SK-N-SH treated with all-trans-retinoic acid at 6 μM for 48 hours (cell line): ENCODE measurements at regions not wholly inside any gene's neighbourhood (a gene's known extent, or its start where the extent isn't known, plus 50 kb on each side); places are given as distances from the start of the nearest gene placed in this dataset.

ENCODE experiments used
- ARNTL ChIP-seq: fragments of 450-650 bp; formaldehyde crosslinking; IDR thresholded peaks from 2 replicates; pipeline ENCODE4 v1.5.0; 2020; ENCODE audit warnings: low read depth, mild to moderate bottlenecking, moderate library complexity, borderline replicate concordance
- GLIS3 ChIP-seq: fragments of 250-450 bp; sonication (Bioruptor Pico); IDR thresholded peaks from 2 replicates; pipeline ENCODE4 v1.5.0; 2020; ENCODE audit warnings: mild to moderate bottlenecking, moderate library complexity
- ISL1 ChIP-seq: fragments of 250-450 bp; sonication (Bioruptor Pico); IDR thresholded peaks from 2 replicates; pipeline ENCODE4 v2.1.2; 2022; ENCODE audit warnings: mild to moderate bottlenecking, moderate library complexity
- PATZ1 ChIP-seq: fragments of 250-450 bp; sonication (Bioruptor Pico); IDR thresholded peaks from 2 replicates; pipeline ENCODE4 v1.8.0; 2020; ENCODE audit warnings: mild to moderate bottlenecking, moderate library complexity, borderline replicate concordance
- PPARA ChIP-seq: fragments of 250-450 bp; sonication (Bioruptor Pico); IDR thresholded peaks from 2 replicates; pipeline ENCODE4 v1.5.0; 2020; ENCODE audit warnings: mild to moderate bottlenecking, borderline replicate concordance
- TCF4 ChIP-seq: fragments of 250-450 bp; sonication (Bioruptor Pico); IDR thresholded peaks from 2 replicates; pipeline ENCODE4 v1.8.0; 2021; ENCODE audit warnings: mild to moderate bottlenecking, moderate library complexity, borderline replicate concordance
- TSHZ2 ChIP-seq: fragments of 250-450 bp; sonication (Bioruptor Pico); IDR thresholded peaks from 2 replicates; pipeline ENCODE4 v1.5.0; 2020; ENCODE audit warnings: mild to moderate bottlenecking, moderate library complexity
- ZFP3 ChIP-seq: fragments of 250-450 bp; sonication (Bioruptor Pico); IDR thresholded peaks from 2 replicates; pipeline ENCODE4 v1.5.0; 2020; ENCODE audit warnings: mild to moderate bottlenecking, moderate library complexity
- ZFP30 ChIP-seq: fragments of 450-650 bp; formaldehyde crosslinking; IDR thresholded peaks from 2 replicates; pipeline ENCODE4 v1.5.0; 2022; ENCODE audit warnings: mild to moderate bottlenecking, moderate library complexity
- ZNF8 ChIP-seq: fragments of 450-650 bp; formaldehyde crosslinking; IDR thresholded peaks from 2 replicates; pipeline ENCODE4 v1.5.0; 2020; ENCODE audit warnings: mild to moderate bottlenecking, moderate library complexity
- TF ChIP-seq, protein P1 (sequence below): fragments of 250-450 bp; sonication (Bioruptor Pico); IDR thresholded peaks from 2 replicates; pipeline ENCODE4 v1.8.0; 2021; ENCODE audit warnings: low read depth, mild to moderate bottlenecking, moderate library complexity, borderline replicate concordance

DNA sequence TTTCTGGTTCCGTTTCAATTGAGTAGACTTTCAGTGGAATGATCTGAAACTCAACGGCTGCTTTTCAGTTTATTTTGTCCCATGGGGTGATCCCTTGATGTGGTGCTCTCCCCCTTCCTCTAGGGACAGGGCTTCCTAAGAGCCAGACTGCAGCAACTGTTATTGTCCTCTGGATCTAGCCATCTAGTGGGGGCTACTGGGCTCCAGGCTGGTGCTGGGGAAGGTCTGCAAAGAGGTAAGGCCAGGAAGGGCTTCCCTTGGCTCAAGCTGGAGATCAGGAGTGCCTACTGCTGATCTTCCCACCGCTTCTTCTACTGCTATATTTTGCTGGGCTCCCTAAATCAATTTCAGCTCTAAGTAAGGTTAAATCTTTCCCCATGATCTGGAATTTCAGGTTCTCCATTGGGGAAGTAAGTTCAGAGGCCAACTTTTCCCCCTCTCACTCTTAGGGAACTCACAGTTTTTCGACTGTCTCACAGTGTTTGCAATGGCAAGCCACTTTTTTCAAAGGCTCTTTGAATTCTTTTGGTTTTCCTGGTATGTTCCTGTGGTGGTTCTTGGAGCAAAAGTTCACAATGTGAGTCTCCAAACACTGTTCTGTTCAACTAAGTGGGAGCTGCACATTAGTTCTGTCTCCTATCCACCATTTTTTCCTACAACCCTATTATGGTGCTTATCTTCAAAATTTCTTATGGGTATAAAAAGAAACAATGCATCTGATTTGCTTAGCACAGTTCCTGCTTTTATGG is 286.2 kb upstream of the EXOC2 start:
- TF ChIP-seq PPARA (CRISPR knock-in tag): no peak
- TF ChIP-seq ZFP3 (CRISPR knock-in tag): no peak
- no peak for TF ChIP-seq ZNF8 (CRISPR knock-in tag)
- no peak for TF ChIP-seq TCF4 (CRISPR knock-in tag)
- no peak for TF ChIP-seq ISL1 (CRISPR knock-in tag)
- no peak for TF ChIP-seq PATZ1 (CRISPR knock-in tag)
- TF ChIP-seq GLIS3 (CRISPR knock-in tag): no peak
- no peak for TF ChIP-seq ZFP30
- TF ChIP-seq, protein P1, sequence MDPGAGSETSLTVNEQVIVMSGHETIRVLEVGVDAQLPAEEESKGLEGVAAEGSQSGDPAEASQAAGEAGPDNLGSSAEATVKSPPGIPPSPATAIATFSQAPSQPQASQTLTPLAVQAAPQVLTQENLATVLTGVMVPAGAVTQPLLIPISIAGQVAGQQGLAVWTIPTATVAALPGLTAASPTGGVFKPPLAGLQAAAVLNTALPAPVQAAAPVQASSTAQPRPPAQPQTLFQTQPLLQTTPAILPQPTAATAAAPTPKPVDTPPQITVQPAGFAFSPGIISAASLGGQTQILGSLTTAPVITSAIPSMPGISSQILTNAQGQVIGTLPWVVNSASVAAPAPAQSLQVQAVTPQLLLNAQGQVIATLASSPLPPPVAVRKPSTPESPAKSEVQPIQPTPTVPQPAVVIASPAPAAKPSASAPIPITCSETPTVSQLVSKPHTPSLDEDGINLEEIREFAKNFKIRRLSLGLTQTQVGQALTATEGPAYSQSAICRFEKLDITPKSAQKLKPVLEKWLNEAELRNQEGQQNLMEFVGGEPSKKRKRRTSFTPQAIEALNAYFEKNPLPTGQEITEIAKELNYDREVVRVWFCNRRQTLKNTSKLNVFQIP (CRISPR knock-in tag): no peak
- no peak for TF ChIP-seq ARNTL (CRISPR knock-in tag)
- TF ChIP-seq TSHZ2 (CRISPR knock-in tag): no peak
